Right lobe of liver (tissue), 4 donors: ENCODE measurements at regions not wholly inside any gene's neighbourhood (a gene's known extent, or its start where the extent isn't known, plus 50 kb on each side); places are given as distances from the start of the nearest gene placed in this dataset.

Source experiments
- POLR2A ChIP-seq: fragments of 450-650 bp; IDR thresholded peaks from one replicate; pipeline ENCODE4 v1.6.1; 2017; ENCODE audit warnings: antibody characterized with exemption, mild to moderate bottlenecking
- TF ChIP-seq, protein P1 (sequence below), 4 donors: fragments of 200-600 bp in 3 of 4; fragments of 450-650 bp in 1 of 4; IDR thresholded peaks; one replicate each; pipeline versions ENCODE4 v1.5.1 to v1.8.0; 2016 to 2022; ENCODE audit warnings: antibody characterized with exemption in 4 of 4, mild to moderate bottlenecking in 2 of 4
- donor health status: DM: no; HTN: no; CAD: no.
- donor health status: DM: no; HTN: no; CAD: no.
- donor health status: DM: no; HTN: yes; CAD: no.

DNA sequence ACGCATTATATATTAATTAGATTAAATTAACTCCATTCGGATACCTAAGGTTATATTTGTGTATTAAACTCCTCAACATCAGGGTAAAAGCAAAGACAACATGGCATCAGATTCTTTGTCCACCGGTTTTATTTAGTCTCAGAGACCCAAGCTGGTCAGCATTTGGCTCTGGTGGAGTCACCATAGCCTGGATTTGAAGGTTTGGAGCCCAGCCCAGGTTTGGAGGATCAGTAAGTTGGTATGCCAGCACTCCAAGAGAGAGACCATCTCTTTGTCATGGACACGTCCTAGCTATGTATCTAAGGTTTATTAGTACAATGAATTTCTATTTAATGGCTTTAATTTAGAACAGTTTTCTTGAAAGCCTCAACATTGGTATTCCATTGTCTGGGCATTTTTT lies 328.4 kb upstream of the RBFOX1 start:
- TF ChIP-seq, protein P1, sequence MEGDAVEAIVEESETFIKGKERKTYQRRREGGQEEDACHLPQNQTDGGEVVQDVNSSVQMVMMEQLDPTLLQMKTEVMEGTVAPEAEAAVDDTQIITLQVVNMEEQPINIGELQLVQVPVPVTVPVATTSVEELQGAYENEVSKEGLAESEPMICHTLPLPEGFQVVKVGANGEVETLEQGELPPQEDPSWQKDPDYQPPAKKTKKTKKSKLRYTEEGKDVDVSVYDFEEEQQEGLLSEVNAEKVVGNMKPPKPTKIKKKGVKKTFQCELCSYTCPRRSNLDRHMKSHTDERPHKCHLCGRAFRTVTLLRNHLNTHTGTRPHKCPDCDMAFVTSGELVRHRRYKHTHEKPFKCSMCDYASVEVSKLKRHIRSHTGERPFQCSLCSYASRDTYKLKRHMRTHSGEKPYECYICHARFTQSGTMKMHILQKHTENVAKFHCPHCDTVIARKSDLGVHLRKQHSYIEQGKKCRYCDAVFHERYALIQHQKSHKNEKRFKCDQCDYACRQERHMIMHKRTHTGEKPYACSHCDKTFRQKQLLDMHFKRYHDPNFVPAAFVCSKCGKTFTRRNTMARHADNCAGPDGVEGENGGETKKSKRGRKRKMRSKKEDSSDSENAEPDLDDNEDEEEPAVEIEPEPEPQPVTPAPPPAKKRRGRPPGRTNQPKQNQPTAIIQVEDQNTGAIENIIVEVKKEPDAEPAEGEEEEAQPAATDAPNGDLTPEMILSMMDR (IDR thresholded peaks at IDR 0.05) = no peak
- TF ChIP-seq POLR2A = no peak
